GM12864 (cell line): ENCODE measurements at regions not wholly inside any gene's neighbourhood (a gene's known extent, or its start where the extent isn't known, plus 50 kb on each side); places are given as distances from the start of the nearest gene placed in this dataset.

Experiments used
- DNase-seq: peaks from one replicate; pipeline ENCODE4 v3.0.0-alpha.2; 2011; ENCODE audit warnings: low read depth
- H3K4me3 ChIP-seq: 2 replicates; pipeline ENCODE4 v1.5.1; 2011; ENCODE audit warnings: mild to moderate bottlenecking, low read depth, low read length, control low read depth
- TF ChIP-seq, protein P1 (sequence below): IDR thresholded peaks from 2 replicates; pipeline ENCODE4 v1.5.1; 2011; ENCODE audit warnings: low read depth, mild to moderate bottlenecking, moderate library complexity, low read length, control low read depth, inconsistent platforms; ENCODE audit errors: missing control alignments

DNA sequence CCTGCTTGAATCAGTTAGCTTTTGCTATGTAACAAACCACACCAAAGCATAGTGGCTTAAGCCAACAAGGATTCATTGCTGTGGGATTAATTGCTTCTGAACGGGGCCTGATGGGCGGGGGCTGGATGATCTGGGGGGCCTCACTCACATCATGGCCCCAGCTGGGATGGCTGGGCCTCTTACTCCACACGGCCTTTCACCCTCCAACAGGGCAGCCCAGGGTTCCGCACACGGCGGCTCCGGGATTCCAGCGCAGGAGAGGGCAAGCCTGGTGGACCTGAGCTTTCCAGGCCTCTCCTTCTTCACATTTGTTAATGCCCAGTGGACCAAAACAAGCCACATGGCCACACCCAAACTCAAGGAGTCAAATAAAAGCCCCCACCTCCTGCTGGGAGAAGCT lies 86.3 kb upstream of the PHLPP1 start:
- TF ChIP-seq, protein P1, sequence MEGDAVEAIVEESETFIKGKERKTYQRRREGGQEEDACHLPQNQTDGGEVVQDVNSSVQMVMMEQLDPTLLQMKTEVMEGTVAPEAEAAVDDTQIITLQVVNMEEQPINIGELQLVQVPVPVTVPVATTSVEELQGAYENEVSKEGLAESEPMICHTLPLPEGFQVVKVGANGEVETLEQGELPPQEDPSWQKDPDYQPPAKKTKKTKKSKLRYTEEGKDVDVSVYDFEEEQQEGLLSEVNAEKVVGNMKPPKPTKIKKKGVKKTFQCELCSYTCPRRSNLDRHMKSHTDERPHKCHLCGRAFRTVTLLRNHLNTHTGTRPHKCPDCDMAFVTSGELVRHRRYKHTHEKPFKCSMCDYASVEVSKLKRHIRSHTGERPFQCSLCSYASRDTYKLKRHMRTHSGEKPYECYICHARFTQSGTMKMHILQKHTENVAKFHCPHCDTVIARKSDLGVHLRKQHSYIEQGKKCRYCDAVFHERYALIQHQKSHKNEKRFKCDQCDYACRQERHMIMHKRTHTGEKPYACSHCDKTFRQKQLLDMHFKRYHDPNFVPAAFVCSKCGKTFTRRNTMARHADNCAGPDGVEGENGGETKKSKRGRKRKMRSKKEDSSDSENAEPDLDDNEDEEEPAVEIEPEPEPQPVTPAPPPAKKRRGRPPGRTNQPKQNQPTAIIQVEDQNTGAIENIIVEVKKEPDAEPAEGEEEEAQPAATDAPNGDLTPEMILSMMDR: no peak
- H3K4me3 ChIP-seq: no peak overlapping the region
- DNase-seq: no peak

DNA sequence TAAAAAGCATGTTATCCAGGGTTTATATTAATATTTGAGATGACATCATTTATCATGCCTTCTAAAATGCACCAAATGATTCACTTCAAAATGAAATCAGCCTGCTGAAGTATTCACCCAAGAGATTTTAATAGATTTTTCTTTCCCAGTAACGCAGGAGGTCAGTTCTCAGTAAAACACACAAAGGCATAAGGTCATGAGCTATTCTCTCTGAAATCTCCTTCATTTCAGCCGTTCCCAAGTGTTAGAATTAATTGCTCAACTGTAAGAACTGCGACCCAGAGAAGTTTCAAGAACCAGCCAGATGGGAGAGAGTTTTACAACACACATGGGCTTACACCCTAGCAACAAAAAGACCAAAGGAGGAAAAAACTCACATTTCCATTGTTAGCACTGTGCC lies 84.2 kb upstream of the PHLPP1 start:
- DNase-seq: no peak
- no peak overlapping the region for H3K4me3 ChIP-seq
- TF ChIP-seq, protein P1: no peak

DNA sequence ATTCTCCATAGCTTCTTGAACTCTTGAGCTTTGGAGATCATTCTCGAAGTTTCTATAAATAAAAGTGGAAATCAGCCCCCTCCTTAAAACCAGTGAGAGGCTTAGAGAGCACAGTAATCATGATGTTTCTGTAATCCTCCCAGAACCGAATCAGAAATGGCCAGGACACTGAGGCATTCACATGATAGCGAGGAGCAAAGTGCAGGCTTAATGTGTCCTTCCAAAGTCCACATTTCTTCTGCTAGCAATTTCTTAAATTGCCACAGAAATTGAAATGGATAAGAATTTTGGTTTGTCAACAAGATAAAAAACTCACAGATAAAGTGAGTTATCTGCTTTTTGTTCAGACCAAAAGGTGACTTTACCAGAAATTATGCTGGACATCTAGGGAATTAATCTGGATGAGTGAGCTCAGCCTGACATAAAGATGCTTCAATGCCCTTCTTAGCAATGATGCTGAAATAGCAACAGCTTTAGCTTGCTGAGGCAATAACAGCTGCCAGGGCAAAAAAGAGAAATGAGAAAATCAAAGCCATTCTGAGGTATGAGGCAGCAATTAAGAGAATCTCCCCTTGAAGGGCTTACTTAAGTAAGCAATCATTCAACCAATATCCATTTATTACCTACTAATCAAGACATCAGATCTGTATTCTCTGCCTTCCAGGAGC lies 82.4 kb upstream of the PHLPP1 start:
- DNase-seq: no peak
- H3K4me3 ChIP-seq: no peak overlapping the region
- TF ChIP-seq, protein P1: no peak

DNA sequence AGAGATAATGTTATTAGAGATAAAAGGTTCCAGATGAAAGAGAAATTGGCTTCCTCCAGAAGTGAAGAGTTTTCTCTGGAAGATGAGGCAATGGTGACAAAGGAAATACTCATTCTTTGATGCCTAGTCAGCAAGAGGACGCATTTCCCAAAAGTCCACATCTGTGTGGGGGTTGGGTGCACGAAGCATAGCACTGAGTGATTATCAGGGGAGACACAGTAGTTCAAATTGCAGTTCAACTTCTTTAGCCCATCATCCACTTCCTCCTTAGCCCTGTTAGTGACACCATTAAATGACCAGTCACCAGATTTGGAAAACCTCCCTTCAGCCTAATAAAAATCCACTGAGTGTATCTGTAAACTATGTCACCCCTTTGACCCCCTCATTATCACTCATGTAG lies 80.9 kb upstream of the PHLPP1 start:
- no peak overlapping the region for H3K4me3 ChIP-seq
- TF ChIP-seq, protein P1: no peak
- no peak for DNase-seq

DNA sequence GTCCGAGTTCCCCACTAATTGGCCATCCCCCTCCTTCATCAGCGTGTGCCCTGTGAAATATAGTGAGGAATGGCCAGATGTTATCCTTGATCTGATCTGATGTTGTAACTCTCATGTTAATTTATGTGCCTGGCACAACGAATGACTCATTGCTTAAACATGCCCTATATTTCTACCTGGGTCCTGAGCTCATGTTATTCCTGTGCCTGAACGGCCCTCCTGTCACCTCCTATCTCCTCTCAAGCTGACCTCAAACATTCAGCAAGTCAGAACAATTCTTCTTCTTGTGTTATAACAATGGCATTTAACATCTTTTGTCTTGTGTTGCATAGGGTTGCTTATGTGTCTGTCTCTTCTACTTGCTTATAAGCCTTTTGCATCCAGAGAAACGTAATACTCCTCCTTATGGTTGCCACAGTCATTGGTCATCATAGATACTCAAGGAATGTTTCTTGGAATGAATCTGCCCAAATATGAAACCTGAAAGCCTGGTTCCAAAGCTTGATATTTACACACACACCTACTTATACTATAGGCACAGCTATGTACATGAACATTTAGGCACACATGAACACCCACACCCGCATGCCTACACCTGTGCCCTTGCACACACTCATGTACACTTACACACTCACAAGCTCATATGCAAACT lies 80.2 kb upstream of the PHLPP1 start:
- no peak for DNase-seq

DNA sequence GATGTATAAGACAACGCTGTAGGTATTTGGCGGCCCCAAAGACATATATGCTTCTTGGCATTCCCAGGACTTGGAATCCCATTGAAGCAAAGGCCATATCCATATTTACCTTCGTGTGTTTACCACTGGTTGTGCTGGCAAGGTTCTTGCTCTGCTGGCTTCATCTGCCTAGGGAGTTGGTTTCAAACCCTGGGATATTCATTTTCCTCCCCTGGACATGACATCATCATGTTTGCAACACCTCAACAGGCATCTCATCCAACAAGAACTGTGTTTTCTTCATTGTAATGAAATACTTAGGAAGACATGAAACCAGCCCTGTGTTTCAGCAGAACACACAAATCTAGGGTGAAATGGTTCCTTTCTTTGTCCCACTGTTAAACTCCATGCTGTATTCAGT lies 77.9 kb upstream of the PHLPP1 start:
- TF ChIP-seq, protein P1: no peak
- DNase-seq: no peak
- no peak overlapping the region for H3K4me3 ChIP-seq

More for the DNA sequence above, 80.2 kb upstream of the PHLPP1 start:
- no peak overlapping the region for H3K4me3 ChIP-seq
- TF ChIP-seq, protein P1: no peak
